HepG2 (cell line): ENCODE measurements at regions not wholly inside any gene's neighbourhood (a gene's known extent, or its start where the extent isn't known, plus 50 kb on each side); places are given as distances from the start of the nearest gene placed in this dataset.

ENCODE experiments used
- BRD4 ChIP-seq: sonication (generic); formaldehyde crosslinking; IDR thresholded peaks from 2 replicates; pipeline ENCODE4 v1.4.0; 2020; ENCODE audit warnings: missing genetic modification reagents
- E2F5 ChIP-seq: sonication (generic); formaldehyde crosslinking; conservative IDR thresholded peaks from 2 replicates; pipeline ENCODE4 v1.4.0; 2020; ENCODE audit warnings: missing genetic modification reagents
- KAT7 ChIP-seq: IDR thresholded peaks from 2 replicates; pipeline ENCODE4 v1.6.1; 2018; ENCODE audit warnings: borderline replicate concordance, missing compliant biosample characterization
- MED1 ChIP-seq: sonication (generic); formaldehyde crosslinking; IDR thresholded peaks from 2 replicates; pipeline ENCODE4 v1.4.0; 2020; ENCODE audit warnings: missing genetic modification reagents
- NFE2 ChIP-seq: sonication (generic); formaldehyde crosslinking; IDR thresholded peaks from 2 replicates; pipeline ENCODE4 v1.4.0; 2020; ENCODE audit warnings: missing genetic modification reagents
- POGZ ChIP-seq: sonication (generic); formaldehyde crosslinking; IDR thresholded peaks from 2 replicates; pipeline ENCODE4 v1.4.0; 2020; ENCODE audit warnings: mild to moderate bottlenecking, missing genetic modification reagents
- RBFOX2 ChIP-seq: fragments of 200-400 bp; formaldehyde crosslinking; IDR thresholded peaks from 2 replicates; pipeline ENCODE4 v1.6.1; 2017; ENCODE audit warnings: low read depth, mild to moderate bottlenecking, low read length
- RFXAP ChIP-seq: sonication (generic); formaldehyde crosslinking; IDR thresholded peaks from 2 replicates; pipeline ENCODE4 v1.4.0; 2020; ENCODE audit warnings: missing genetic modification reagents, borderline replicate concordance
- RXRA ChIP-seq: sonication (generic); formaldehyde crosslinking; IDR thresholded peaks from 2 replicates; pipeline ENCODE4 v1.5.1; 2020; ENCODE audit warnings: missing genetic modification reagents
- THAP7 ChIP-seq: sonication (generic); formaldehyde crosslinking; IDR thresholded peaks from 2 replicates; pipeline ENCODE4 v1.8.1; 2023; ENCODE audit warnings: mild to moderate bottlenecking, missing genetic modification reagents
- ZNF280D ChIP-seq: sonication (generic); formaldehyde crosslinking; IDR thresholded peaks from 2 replicates; pipeline ENCODE4 v1.5.1; 2020; ENCODE audit warnings: mild to moderate bottlenecking, missing genetic modification reagents
- ZNF510 ChIP-seq: sonication (generic); formaldehyde crosslinking; IDR thresholded peaks from 2 replicates; pipeline ENCODE4 v1.4.0; 2020; ENCODE audit warnings: low read depth, mild to moderate bottlenecking, missing genetic modification reagents
- ZNF772 ChIP-seq: sonication (generic); formaldehyde crosslinking; IDR thresholded peaks from 2 replicates; pipeline ENCODE4 v1.5.0; 2020; ENCODE audit warnings: mild to moderate bottlenecking, missing genetic modification reagents
- ZSCAN9 ChIP-seq: IDR thresholded peaks from 2 replicates; pipeline ENCODE4 v1.6.1; 2016; ENCODE audit warnings: borderline replicate concordance
- TF ChIP-seq, protein P1 (sequence below): sonication (generic); formaldehyde crosslinking; IDR thresholded peaks from 2 replicates; pipeline ENCODE4 v1.4.0; 2020; ENCODE audit warnings: mild to moderate bottlenecking, missing genetic modification reagents
- TF ChIP-seq, protein P2 (sequence below): IDR thresholded peaks from 2 replicates; pipeline ENCODE4 v1.6.1; 2012; ENCODE audit warnings: inconsistent platforms
- TF ChIP-seq, protein P3 (sequence below): sonication (generic); formaldehyde crosslinking; IDR thresholded peaks from 2 replicates; pipeline ENCODE4 v1.4.0; 2020; ENCODE audit warnings: missing genetic modification reagents
- TF ChIP-seq, protein P4 (sequence below), 2 experiments: sonication (generic) in 1 of 2; formaldehyde crosslinking in 1 of 2; IDR thresholded peaks; 2 replicates each; pipeline versions ENCODE4 v1.5.1 to v1.6.1; 2011 to 2020; ENCODE audit warnings: borderline replicate concordance in 1 of 2, low read depth in 1 of 2, low read length in 1 of 2, mild to moderate bottlenecking in 1 of 2, missing genetic modification reagents in 1 of 2, moderate library complexity in 1 of 2

DNA sequence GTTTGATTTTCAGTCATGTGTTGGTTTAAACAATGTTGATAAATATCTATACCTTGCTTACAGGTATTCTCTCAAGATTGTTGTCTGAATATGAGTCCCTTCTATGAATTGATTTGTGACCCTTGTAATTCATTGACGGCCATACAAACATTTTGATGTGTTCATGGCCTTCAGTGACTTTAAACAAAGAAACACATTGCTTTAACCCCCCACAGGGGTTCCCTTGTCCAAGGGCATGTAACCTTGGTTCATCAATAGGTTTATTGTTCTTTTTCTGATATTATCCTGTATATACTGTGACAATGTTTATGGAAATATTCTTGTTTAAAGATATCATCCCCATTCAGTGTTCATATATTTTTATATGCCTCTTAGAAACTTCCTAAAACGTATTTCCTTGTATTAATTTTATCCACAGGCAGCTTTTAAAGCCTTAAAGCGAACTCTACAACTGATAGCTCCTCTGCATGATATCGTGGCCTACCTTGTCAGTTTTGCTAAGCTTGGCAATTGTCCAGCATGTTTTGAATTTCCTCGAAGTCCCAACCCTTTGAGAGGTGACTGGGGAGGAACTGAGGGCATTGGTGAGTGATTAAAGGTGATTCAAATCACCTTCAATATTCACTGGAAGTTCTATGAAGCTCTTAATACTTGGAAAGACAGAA is 87.0 kb downstream of the CD164 start (continued):
- TF ChIP-seq, protein P1, sequence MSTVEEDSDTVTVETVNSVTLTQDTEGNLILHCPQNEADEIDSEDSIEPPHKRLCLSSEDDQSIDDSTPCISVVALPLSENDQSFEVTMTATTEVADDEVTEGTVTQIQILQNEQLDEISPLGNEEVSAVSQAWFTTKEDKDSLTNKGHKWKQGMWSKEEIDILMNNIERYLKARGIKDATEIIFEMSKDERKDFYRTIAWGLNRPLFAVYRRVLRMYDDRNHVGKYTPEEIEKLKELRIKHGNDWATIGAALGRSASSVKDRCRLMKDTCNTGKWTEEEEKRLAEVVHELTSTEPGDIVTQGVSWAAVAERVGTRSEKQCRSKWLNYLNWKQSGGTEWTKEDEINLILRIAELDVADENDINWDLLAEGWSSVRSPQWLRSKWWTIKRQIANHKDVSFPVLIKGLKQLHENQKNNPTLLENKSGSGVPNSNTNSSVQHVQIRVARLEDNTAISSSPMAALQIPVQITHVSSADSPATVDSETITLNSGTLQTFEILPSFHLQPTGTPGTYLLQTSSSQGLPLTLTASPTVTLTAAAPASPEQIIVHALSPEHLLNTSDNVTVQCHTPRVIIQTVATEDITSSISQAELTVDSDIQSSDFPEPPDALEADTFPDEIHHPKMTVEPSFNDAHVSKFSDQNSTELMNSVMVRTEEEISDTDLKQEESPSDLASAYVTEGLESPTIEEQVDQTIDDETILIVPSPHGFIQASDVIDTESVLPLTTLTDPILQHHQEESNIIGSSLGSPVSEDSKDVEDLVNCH (CRISPR knock-in tag): no peak
- TF ChIP-seq, protein P2, sequence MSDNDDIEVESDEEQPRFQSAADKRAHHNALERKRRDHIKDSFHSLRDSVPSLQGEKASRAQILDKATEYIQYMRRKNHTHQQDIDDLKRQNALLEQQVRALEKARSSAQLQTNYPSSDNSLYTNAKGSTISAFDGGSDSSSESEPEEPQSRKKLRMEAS: no peak
- TF ChIP-seq RFXAP (CRISPR knock-in tag) (no peak), BRD4 (CRISPR knock-in tag) (no peak), THAP7 (CRISPR knock-in tag) (no peak), ZNF280D (CRISPR knock-in tag) (no peak), RBFOX2 (no peak), MED1 (CRISPR knock-in tag) (no peak), KAT7 (CRISPR knock-in tag) (no peak), ZNF772 (no peak), RXRA (CRISPR knock-in tag) (no peak; the same call in 1 of the 2 replicates), NFE2 (no peak), ZSCAN9 (CRISPR knock-in tag) (no peak), ZNF510 (CRISPR knock-in tag) (no peak), E2F5 (CRISPR knock-in tag) (no peak), POGZ (CRISPR knock-in tag) (no peak)
- TF ChIP-seq, protein P3, sequence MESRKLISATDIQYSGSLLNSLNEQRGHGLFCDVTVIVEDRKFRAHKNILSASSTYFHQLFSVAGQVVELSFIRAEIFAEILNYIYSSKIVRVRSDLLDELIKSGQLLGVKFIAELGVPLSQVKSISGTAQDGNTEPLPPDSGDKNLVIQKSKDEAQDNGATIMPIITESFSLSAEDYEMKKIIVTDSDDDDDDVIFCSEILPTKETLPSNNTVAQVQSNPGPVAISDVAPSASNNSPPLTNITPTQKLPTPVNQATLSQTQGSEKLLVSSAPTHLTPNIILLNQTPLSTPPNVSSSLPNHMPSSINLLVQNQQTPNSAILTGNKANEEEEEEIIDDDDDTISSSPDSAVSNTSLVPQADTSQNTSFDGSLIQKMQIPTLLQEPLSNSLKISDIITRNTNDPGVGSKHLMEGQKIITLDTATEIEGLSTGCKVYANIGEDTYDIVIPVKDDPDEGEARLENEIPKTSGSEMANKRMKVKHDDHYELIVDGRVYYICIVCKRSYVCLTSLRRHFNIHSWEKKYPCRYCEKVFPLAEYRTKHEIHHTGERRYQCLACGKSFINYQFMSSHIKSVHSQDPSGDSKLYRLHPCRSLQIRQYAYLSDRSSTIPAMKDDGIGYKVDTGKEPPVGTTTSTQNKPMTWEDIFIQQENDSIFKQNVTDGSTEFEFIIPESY (CRISPR knock-in tag): no peak
- TF ChIP-seq, protein P4, sequence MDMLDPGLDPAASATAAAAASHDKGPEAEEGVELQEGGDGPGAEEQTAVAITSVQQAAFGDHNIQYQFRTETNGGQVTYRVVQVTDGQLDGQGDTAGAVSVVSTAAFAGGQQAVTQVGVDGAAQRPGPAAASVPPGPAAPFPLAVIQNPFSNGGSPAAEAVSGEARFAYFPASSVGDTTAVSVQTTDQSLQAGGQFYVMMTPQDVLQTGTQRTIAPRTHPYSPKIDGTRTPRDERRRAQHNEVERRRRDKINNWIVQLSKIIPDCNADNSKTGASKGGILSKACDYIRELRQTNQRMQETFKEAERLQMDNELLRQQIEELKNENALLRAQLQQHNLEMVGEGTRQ (IDR thresholded peaks at IDR 0.05; ENCODE audit: low read depth, low read length): no peak
- TF ChIP-seq, protein P4 (CRISPR knock-in tag; IDR thresholded peaks at IDR 0.05; ENCODE audit: borderline replicate concordance): no peak
